ENCODE measurements at regions not wholly inside any gene's neighbourhood (a gene's known extent, or its start where the extent isn't known, plus 50 kb on each side); places are given as distances from the start of the nearest gene placed in this dataset.
A peak's percentile ranks its signal among the peaks of the same experiment; 100 is the strongest.

DNA sequence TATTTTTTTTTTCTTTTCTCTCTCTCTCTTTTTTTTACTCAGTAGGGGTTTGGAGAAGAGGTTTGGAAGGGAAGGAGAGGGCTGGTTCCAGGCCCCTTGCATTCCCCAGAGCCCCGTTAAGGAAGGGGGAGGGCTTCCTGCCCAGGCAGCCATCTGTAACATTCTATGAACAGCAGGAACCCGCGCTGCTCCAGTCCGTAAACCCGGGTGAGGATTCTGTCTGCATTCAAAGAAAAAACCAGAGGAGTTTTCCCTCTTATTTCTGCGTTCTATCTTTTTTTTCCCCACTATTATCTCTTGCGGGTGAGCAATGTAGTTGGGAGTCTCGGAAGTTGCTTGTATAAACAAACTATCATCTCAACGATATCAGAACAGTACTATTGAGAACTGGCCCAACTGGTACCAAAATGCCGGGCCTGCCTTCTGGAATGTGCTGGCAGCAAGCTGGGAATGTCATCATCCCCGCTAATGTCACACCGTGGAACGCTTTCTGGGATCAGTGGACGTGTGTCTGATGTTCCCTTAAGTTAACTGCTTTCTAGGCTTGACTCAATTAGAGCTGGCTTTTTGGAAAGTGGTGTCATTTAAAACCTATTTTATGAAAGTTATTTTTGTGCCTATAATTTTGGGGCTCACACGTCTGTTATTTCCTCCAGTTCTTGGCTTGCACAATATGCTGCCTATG, 153.1 kb upstream of the MEOX2 start:
- no CpG with 5 or more reads among the region's 15 CpGs for WGBS, 2 experiments (ENCODE audit: extremely low coverage in 2 of 2, insufficient read length in 1 of 2)
- H3K4me2 ChIP-seq (ENCODE audit: low read depth, low read length): peak overlapping the region; percentile 72
- H2AK9ac ChIP-seq (replicated peaks; ENCODE audit: low read depth, low read length, poor library complexity): no peak overlapping the region
- peak overlapping the region; percentile 17 for H3K4me3 ChIP-seq (ENCODE audit: insufficient read depth, low read depth, low read length)
- H3K18ac ChIP-seq (ENCODE audit: low read depth, low read length): peak overlapping the region; percentile 39; the same call in 1 of the 2 replicates
- no peaks in the 10 kb centered on the region for H3K36me3 ChIP-seq (ENCODE audit: control insufficient read depth, insufficient read depth, low read length)
- H2AK5ac ChIP-seq (ENCODE audit: low read depth, low read length): no peak overlapping the region
- H3K9me1 ChIP-seq (ENCODE audit: insufficient read depth, low read length): no peaks in the 10 kb centered on the region
- TF ChIP-seq, protein P1, sequence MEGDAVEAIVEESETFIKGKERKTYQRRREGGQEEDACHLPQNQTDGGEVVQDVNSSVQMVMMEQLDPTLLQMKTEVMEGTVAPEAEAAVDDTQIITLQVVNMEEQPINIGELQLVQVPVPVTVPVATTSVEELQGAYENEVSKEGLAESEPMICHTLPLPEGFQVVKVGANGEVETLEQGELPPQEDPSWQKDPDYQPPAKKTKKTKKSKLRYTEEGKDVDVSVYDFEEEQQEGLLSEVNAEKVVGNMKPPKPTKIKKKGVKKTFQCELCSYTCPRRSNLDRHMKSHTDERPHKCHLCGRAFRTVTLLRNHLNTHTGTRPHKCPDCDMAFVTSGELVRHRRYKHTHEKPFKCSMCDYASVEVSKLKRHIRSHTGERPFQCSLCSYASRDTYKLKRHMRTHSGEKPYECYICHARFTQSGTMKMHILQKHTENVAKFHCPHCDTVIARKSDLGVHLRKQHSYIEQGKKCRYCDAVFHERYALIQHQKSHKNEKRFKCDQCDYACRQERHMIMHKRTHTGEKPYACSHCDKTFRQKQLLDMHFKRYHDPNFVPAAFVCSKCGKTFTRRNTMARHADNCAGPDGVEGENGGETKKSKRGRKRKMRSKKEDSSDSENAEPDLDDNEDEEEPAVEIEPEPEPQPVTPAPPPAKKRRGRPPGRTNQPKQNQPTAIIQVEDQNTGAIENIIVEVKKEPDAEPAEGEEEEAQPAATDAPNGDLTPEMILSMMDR (conservative IDR thresholded peaks at IDR 0.05; ENCODE audit: low read depth, low read length): no peak
- TF ChIP-seq CEBPB (IDR thresholded peaks at IDR 0.05; ENCODE audit: low read depth, low read length) (0 out of 2 replicates have a peak, but pooled peaks have one; percentile 14), FOS (IDR thresholded peaks at IDR 0.05; ENCODE audit: low read depth, low read length) (no peak), MAFK (IDR thresholded peaks at IDR 0.05; ENCODE audit: low read depth, low read length) (no peak)
- H3K14ac ChIP-seq (replicated peaks; ENCODE audit: low read depth, low read length): peak overlapping the region; percentile 38; the same call in 1 of the 2 replicates
- H3K79me1 ChIP-seq (ENCODE audit: low read depth in 1 of 2, low read length in 2 of 2): no peaks in the 10 kb centered on the region
- H3K23ac ChIP-seq (ENCODE audit: low read depth, low read length): peak overlapping the region; percentile 77
- BruUV-seq (replicated peaks): no TSS peak
- no peak overlapping the region for H3K56ac ChIP-seq (ENCODE audit: extremely low read depth, insufficient read depth, low read length)
- H2BK15ac ChIP-seq (ENCODE audit: low read depth, low read length): no peak overlapping the region; the same call in 2 of the 3 replicates
- ChIA-PET POLR2A (ENCODE audit: unreplicated experiment) (no interaction called here), CTCF (no interaction called here)
- no peak overlapping the region for H3K27ac ChIP-seq (ENCODE audit: insufficient read depth, low read length)
- in situ Hi-C loops (cut with MboI; ENCODE audit: low sequenced_read_pairs): no loop called here
- H3K4ac ChIP-seq (ENCODE audit: low read depth, low read length): peak overlapping the region; percentile 42; the same call in 1 of the 2 replicates
- no peak overlapping the region for H4K91ac ChIP-seq (ENCODE audit: insufficient read depth, low read depth, low read length)
- intact Hi-C loops (cut with micrococcal nuclease): no loop called here
- H4K5ac ChIP-seq (ENCODE audit: low read depth, low read length): no peak overlapping the region; the same call in 1 of the 2 replicates
- no peaks in the 10 kb centered on the region for H4K20me1 ChIP-seq (ENCODE audit: insufficient read depth, low read length)
- H2BK5ac ChIP-seq (ENCODE audit: low read depth, low read length, poor library complexity, severe bottlenecking): no peak overlapping the region
- no peaks in the 10 kb centered on the region for H3K27me3 ChIP-seq (ENCODE audit: control insufficient read depth, insufficient read depth, low read length)
- peak overlapping the region; percentile 9; the same call in 1 of the 2 replicates for H2BK20ac ChIP-seq (ENCODE audit: low read depth, low read length)
- DNase-seq: no peak
- H3K9me3 ChIP-seq (ENCODE audit: control insufficient read depth, insufficient read depth, low read length): no peaks in the 10 kb centered on the region
- peak overlapping the region; percentile 65 for H2BK120ac ChIP-seq (ENCODE audit: low read depth, low read length)
- no peaks in the 10 kb centered on the region for H3K4me1 ChIP-seq (ENCODE audit: control insufficient read depth, insufficient read depth, low read length)
- dilution Hi-C loops (cut with HindIII; ENCODE audit: low sequenced_read_pairs, unreplicated experiment): no loop called here
- peak; percentile 63 for ATAC-seq (ENCODE audit: low read depth)
- H3K9ac ChIP-seq (ENCODE audit: low read depth, low read length): peak overlapping the region; percentile 33; the same call in 1 of the 2 replicates
- peak overlapping the region; percentile 79 for H2AFZ ChIP-seq (replicated peaks; ENCODE audit: low read length, poor library complexity)
- H4K8ac ChIP-seq (ENCODE audit: low read depth in 2 of 2, low read length in 2 of 2): peak overlapping the region; percentile 13 to 14; a peak in 1 of 4 replicates
